ENCODE measurements at regions not wholly inside any gene's neighbourhood (a gene's known extent, or its start where the extent isn't known, plus 50 kb on each side); places are given as distances from the start of the nearest gene placed in this dataset.
A peak's percentile ranks its signal among the peaks of the same experiment; 100 is the strongest.
"Not testable (repeated sequence)": the region's sequence is repeated elsewhere in the genome, so short reads cannot be mapped to it uniquely, and the experiment has no call there.

- not testable (repeated sequence) for DNase-seq (ENCODE audit: low spot score); ATAC-seq
Observed at GRCh38 chr2:131844044-131844443, 316.4 kb downstream of the CCDC74A start.

- DNase-seq (ENCODE audit: low spot score); ATAC-seq: not testable (repeated sequence)
Observed at GRCh38 chr2:131856202-131856601, 305.6 kb downstream of the ANKRD30BL start.

GRCh38 chr2:131858197-131858596 lies 303.6 kb downstream of the ANKRD30BL start:
- DNase-seq (ENCODE audit: low spot score) = not testable (repeated sequence)
- peak; percentile 77 for ATAC-seq
